H7 (cell line): ENCODE measurements at regions not wholly inside any gene's neighbourhood (a gene's known extent, or its start where the extent isn't known, plus 50 kb on each side); places are given as distances from the start of the nearest gene placed in this dataset.
A peak's percentile ranks its signal among the peaks of the same experiment; 100 is the strongest.

Experiments used
- DNase-seq: peaks from one replicate; pipeline ENCODE4 v3.0.0; 2012
- H3K27me3 ChIP-seq: 2 replicates; pipeline ENCODE4 v1.6.0; 2011; ENCODE audit warnings: mild to moderate bottlenecking, low read length; ENCODE audit not compliant: control insufficient read depth, insufficient read depth
- H3K36me3 ChIP-seq: replicated peaks from 2 replicates; pipeline ENCODE4 v1.5.1; 2011; ENCODE audit warnings: low read length; ENCODE audit not compliant: control insufficient read depth, insufficient read depth
- H3K4me3 ChIP-seq: 2 replicates; pipeline ENCODE4 v1.5.1; 2011; ENCODE audit warnings: low read depth, mild to moderate bottlenecking, control low read depth, low read length, moderate library complexity; ENCODE audit not compliant: insufficient read depth

DNA sequence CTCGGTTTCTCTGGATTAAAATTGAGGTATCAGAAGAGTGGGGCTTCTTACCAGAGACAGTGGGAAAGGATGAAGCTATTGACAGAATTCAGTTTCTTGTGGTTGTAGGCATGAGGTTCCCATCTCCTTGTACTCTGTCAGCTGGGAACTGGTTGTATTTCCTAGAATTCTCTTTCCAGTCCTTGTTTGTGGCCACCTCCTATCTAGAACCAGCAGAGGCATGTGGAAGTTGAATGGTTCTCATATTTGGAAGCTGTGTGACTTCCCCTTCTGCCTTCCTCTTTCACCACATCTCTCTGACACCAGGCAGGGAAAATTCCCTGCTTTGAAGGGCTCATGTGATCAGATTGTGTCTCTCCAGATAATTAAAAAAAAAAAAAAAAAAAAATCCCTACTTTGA, 457.7 kb upstream of the ADAMTS5 start:
- DNase-seq: no peak
- H3K36me3 ChIP-seq: no peaks in the 10 kb centered on the region
- H3K4me3 ChIP-seq: no peak overlapping the region
- H3K27me3 ChIP-seq: no peaks in the 10 kb centered on the region

DNA sequence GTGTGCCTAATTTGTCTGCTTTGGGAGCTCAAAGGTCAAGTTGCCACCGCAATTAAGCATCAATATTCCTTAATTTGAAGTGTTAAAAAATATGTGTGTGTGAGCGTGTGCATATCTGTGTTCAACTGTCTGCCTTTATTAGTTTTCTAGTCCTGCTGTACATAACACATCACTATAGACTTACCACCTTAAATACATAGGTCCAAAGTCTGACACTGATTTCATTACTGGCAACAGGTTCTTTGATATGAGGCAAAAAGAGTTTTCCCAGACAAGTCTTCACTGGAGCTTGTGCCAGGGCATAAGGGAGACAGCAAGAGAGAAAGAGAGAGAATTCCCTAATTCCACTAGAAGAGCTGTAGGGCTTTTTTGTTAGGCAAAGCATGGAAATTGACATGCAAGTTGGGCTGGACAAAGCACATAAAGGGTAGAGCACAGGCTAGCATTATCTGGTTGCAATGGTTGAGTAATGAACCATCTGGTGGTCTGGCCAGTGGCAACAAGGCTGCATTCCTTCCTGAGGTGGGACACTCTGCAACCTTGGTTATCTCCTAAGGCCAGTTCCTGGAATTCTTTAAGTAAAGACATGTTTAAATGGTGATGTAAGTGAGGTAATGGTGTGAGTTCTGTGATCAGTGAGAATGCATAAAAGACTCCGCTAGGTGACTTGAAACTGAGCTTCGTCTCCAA, 457.2 kb upstream of the ADAMTS5 start:
- Histone ChIP-seq H3K4me3 (no peak overlapping the region), H3K36me3 (no peaks in the 10 kb centered on the region), H3K27me3 (no peaks in the 10 kb centered on the region)
- peak; percentile 10 for DNase-seq

DNA sequence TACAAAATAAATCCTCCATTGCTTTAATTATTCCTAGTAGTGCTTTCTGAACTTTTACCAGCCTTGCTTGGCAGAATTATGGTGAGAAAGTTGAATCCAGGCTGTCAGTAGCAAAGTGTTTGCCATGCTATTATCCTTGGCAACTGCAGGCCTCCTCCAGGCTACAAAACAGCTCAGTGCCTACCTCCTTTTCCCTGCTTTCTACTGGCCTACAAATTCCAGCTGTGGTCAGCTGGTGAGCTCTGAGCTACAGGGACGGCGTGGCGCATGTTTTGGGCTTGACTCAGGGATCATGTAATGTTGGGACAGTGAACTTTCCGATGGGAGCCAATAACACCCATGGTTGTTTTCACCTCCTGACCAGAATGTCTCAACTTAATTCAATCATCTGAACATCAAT, 456.1 kb upstream of the ADAMTS5 start:
- H3K4me3 ChIP-seq: no peak overlapping the region
- no peak for DNase-seq
- H3K27me3 ChIP-seq: no peaks in the 10 kb centered on the region
- no peaks in the 10 kb centered on the region for H3K36me3 ChIP-seq

DNA sequence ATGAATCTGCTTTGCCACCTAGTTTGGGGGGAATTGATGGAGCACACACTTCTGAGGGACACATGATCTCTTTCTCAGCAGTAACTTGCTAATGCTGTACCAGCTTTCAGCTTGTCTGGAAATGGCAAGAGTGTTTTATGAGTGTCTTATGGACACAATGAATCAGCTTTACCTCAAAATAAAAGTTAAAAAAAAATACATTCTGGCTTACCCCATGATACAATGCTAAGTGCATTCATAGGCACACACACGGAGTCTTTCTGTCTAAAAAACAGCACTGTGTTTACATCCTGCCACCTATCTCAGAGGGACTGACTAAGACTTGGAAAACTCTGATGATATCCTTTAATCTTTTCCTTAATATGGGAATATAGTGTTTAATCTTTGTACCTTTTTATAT, 455.5 kb upstream of the ADAMTS5 start:
- H3K36me3 ChIP-seq: no peaks in the 10 kb centered on the region
- DNase-seq: no peak
- H3K27me3 ChIP-seq: no peaks in the 10 kb centered on the region
- no peak overlapping the region for H3K4me3 ChIP-seq

DNA sequence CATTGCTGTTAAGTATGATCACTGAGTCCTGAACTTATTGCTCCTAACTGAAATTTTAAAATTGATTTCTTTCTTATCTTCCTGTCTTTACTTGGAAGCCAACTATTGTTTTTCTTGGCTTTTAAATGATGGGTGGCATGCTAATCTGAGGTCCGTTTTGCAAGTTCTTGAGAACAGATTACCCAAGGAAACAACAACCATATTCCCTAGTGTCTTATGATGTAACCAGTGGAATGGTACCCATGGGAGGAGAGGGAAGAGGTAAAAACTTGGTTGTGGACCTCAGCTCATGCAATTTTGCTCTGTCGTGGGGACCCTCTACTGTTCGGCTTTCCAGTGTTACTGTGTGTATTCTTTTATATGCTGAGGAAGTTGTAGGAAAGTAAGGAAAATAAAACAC, 454.8 kb upstream of the ADAMTS5 start:
- Histone ChIP-seq H3K27me3 (no peaks in the 10 kb centered on the region), H3K36me3 (no peaks in the 10 kb centered on the region)

GRCh38 chr21:27419153-27419552, 452.3 kb upstream of the ADAMTS5 start:
- no peaks in the 10 kb centered on the region for H3K36me3 ChIP-seq
- no peaks in the 10 kb centered on the region for H3K27me3 ChIP-seq
- no peak overlapping the region for H3K4me3 ChIP-seq
- DNase-seq: no peak

More for the DNA sequence above, 454.8 kb upstream of the ADAMTS5 start:
- no peak overlapping the region for H3K4me3 ChIP-seq
- DNase-seq: no peak

GRCh38 chr21:27418346-27418745, 451.5 kb upstream of the ADAMTS5 start:
- Histone ChIP-seq H3K27me3 (no peaks in the 10 kb centered on the region), H3K4me3 (no peak overlapping the region), H3K36me3 (no peaks in the 10 kb centered on the region)
- no peak for DNase-seq

- H3K27me3 ChIP-seq: no peaks in the 10 kb centered on the region
- no peaks in the 10 kb centered on the region for H3K36me3 ChIP-seq
- DNase-seq: no peak
- no peak overlapping the region for H3K4me3 ChIP-seq
Measured at GRCh38 chr21:27412530-27412929, 445.6 kb upstream of the ADAMTS5 start.

DNA sequence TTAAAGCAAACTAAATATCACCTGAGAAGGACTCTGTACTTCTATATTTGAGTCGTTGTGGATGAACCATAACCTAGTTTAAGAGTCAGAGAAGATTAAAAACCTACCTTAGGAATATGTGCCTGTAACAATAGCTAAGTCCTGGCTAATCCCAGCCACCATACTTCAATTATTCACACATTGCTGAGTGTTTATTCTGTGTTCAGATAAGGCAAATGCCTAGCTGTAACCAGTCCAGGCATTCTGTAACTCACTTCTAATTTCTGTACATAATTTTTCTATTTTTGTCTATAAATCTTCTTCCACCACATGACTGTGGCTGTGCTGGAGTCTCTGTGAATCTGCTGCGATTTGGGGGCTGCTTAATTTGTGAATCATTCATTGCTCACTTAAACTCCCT, 441.9 kb upstream of the ADAMTS5 start:
- no peaks in the 10 kb centered on the region for H3K36me3 ChIP-seq
- H3K4me3 ChIP-seq: no peak overlapping the region
- DNase-seq: no peak
- H3K27me3 ChIP-seq: no peaks in the 10 kb centered on the region

GRCh38 chr21:27407271-27407670, 440.4 kb upstream of the ADAMTS5 start:
- Histone ChIP-seq H3K27me3 (no peaks in the 10 kb centered on the region), H3K36me3 (no peaks in the 10 kb centered on the region), H3K4me3 (no peak overlapping the region)
- DNase-seq: no peak

DNA sequence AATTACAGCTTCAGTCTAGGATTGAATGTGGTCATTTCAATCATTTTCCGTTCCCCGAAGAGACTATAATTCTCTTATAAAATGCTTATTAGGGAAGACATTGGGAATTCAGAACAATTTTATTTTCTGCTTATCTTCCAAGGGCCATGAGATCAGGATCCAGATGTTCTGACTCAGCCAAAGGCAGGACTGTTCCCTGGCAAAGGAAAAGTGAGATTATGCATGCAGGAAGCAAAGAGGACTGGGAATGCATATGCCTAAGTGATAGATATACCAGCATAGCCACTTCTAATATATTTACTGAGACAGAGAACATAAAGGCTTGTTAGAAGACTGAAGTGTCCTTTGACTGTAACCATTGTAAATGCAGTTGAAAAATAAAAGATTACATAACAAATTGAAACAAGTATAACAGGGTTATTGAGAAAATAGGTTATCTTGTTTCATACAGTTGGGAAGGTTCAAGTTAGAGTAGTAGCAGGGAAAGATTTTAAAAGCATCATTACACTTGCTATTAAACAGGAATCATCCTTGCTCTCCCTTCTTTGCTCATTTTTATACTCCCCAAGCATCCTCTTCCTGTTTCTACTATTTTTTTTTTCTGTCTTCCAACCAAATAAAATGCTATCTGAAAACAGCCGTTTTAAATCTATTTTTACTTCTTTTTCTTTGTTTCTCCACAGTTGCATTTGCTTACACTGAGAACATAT, 439.6 kb upstream of the ADAMTS5 start:
- Histone ChIP-seq H3K36me3 (no peaks in the 10 kb centered on the region), H3K4me3 (no peak overlapping the region), H3K27me3 (no peaks in the 10 kb centered on the region)
- no peak for DNase-seq

DNA sequence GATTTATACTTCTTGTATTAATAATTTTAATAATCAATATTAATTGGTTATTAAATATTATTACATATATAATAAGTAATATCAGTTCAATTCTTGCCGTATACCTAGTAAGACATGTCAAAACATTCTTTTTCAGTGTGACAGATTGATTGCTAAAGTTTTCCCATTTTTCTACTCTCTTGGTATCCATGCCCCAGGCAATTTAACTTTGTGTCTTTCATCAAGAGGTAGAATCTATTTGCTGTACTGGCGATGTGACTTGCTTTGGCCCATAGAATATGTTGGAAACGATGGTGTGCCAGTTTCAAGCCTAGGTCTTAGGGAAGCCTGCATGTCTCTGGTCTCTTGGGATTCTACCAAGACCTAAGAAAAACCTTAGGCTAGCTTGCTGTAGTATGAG, 436.1 kb upstream of the ADAMTS5 start:
- DNase-seq: no peak
- Histone ChIP-seq H3K4me3 (no peak overlapping the region), H3K36me3 (no peaks in the 10 kb centered on the region), H3K27me3 (no peaks in the 10 kb centered on the region)

- Histone ChIP-seq H3K27me3 (no peaks in the 10 kb centered on the region), H3K36me3 (no peaks in the 10 kb centered on the region), H3K4me3 (no peak overlapping the region)
- no peak for DNase-seq
Measured at GRCh38 chr21:27400045-27400444, 433.2 kb upstream of the ADAMTS5 start.

DNA sequence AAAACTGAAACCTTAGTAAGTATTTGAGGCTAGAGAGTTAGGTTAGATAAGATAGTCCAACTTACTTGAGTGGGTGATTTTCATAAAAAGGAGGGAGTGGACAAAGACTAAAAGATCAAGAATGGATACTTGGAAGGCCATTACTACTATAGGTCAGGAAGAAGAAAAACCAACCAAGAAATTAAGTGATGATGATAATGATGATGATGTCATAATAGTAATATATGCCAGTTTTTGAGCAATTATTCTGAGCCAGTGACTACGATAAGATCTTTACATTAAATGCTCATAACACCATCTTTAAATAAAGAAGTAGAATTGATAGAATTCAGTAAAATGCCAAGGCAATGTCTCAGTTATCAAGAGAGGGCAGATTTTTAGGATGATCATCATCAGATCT, 430.7 kb upstream of the ADAMTS5 start:
- H3K4me3 ChIP-seq: no peak overlapping the region
- H3K27me3 ChIP-seq: no peaks in the 10 kb centered on the region
- no peaks in the 10 kb centered on the region for H3K36me3 ChIP-seq
- DNase-seq: no peak

GRCh38 chr21:27393726-27394125, 426.8 kb upstream of the ADAMTS5 start:
- Histone ChIP-seq H3K36me3 (no peaks in the 10 kb centered on the region), H3K4me3 (no peak overlapping the region), H3K27me3 (no peaks in the 10 kb centered on the region)
- DNase-seq: no peak
